ENCODE measurements at regions not wholly inside any gene's neighbourhood (a gene's known extent, or its start where the extent isn't known, plus 50 kb on each side); places are given as distances from the start of the nearest gene placed in this dataset.

DNA sequence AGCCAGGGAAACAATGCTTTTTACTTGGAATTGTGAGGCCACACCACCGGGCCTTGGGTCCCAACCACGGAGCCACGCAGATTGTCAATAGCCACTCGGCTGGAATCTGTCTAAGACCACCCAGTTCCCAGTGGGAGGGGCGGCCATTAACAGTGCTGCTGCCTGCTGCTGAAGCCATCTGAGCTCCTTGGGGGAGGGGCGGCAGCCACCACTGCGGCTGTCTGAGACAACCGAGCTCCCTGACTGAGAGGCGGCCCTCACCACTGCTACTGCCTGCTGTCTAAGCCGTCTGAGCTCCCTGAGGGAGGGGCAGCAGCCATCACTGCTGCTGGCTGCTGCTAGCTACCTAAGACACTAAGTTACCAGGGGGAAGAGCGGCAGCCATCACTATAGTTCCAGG, 64.3 kb downstream of the DMRTA2 start:
- no peak for DNase-seq (ENCODE audit: low read depth in 2 of 2)

DNA sequence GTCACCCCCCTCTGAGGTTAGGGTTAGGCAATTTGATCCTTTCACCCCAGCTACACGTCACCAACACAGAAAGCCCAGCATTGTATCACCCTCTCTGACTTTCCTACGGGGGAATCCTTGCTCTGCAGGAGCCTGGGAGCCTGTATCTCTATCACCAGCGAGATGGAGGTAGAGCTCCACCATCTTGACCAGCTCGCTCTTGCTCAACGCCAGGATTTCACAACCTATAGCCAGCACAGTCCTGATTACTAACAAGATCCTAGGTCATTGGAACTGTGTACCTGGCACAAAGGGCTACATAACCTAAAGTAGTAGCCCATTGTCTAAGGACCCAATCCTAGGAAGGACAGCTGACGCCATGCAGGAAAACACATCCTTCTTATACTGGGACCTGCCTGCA, 66.1 kb downstream of the DMRTA2 start:
- DNase-seq (ENCODE audit: low read depth in 2 of 2) = no peak

GRCh38 chr1:50354813-50355212, 68.4 kb downstream of the DMRTA2 start:
- no peak for DNase-seq (ENCODE audit: low read depth in 2 of 2)

GRCh38 chr1:50352428-50352827, 70.8 kb downstream of the DMRTA2 start:
- no peak for DNase-seq (ENCODE audit: low read depth in 2 of 2)

- no peak for DNase-seq (ENCODE audit: low read depth in 2 of 2)
Measured at GRCh38 chr1:50350868-50351267, 72.4 kb downstream of the DMRTA2 start.

GRCh38 chr1:50350421-50350820, 72.8 kb downstream of the DMRTA2 start:
- DNase-seq (ENCODE audit: low read depth in 2 of 2) = no peak

GRCh38 chr1:50349242-50349565, 74.0 kb downstream of the DMRTA2 start:
- no peak for DNase-seq (ENCODE audit: low read depth in 2 of 2)

DNA sequence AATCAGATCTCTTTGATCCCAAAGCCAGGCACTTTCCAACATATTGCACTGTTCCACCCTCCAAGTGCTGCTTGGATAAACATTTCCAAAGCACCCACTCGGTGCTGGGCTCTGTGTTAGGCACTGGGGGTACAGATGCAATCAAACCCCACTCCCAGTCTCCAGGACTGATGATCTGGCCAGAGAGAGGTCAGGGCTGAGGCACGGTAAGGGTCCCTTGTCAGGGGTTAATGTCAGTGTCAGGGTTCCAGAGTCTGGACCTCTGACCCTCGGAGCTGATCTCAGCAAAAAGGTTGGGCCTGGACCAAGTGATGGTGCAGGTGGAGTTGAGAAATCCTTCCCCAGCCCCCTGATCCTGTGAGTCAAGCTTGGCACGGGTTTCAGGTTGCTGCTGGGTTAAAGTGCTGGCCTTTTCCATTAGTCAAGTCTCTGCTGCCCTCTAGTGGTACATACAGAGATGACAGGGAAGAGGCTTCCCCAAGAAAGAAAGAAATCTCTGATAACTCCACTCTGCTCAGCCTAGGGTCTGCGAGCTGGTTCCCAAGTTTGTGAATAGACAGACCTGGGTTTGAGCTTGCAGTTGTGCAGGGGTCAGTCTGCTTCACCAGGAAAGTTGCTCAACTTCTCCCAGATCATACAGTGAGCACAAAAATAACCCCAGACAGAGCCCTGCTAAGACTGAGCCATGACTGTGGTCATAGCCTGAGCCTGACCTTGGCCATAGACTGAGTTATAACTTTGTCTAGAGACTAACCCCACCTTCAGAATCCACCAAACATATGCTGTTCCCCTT, 74.6 kb downstream of the DMRTA2 start:
- peak in 1 of 2 donors; percentile 4 for DNase-seq (ENCODE audit: low read depth in 2 of 2)

DNA sequence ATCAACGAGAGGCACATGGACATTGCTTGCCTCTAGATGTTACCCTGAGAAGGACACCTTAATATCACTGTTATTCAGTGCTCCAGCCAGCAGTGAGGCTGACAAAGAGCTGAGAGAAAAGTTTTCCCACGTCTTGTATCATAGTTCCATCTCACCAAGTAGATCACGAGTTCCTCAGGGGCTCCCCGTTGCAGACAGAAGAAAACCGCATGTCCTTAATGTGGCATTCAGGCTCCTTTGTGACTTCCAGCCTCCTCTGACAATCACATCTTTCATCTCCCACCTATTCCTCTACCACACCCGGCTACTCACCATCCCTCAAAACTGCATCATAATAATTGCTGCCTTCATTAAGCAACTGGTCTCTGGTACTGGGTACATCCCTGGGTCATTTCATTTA, 75.3 kb downstream of the DMRTA2 start:
- no peak for DNase-seq (ENCODE audit: low read depth in 2 of 2)

DNA sequence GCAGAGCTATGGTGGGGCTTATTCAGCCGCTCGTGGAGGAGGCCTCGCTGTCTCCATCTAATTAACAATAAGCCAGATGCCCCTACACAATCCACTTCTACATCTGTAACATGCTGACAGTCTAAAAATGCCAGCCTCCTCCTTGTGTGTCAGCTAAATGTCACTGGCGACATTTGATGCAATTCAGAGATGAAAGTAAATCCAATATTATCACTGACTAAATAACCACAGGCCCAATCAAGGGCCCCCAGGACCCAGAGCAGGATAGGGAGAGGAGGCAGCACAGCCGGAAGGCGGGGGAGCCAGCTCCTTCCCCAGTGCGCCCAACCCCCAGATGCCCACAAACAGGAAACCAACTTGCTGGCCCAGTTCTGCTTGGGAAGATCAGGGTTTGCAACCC, 76.6 kb downstream of the DMRTA2 start:
- no peak for DNase-seq (ENCODE audit: low read depth in 2 of 2)

DNA sequence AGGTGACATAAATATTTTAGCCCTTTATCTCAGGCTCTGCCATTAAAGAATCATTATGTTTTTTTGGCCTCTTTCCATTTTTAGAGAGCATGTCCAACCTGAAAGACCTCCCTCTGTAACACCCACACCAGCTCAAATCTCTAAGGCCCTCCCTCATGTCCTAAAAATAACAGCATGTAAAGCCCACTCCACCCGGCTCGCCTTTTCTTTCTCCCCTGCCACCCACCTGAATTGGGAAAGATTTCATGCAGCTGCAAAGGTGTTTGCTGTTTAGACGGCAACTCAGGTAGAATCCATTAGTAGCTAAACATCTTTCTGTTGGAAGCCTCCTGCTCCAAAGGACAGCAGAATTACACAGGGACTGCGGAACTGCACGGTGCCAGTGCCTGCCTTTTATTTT, 79.9 kb downstream of the DMRTA2 start:
- no peak for DNase-seq (ENCODE audit: low read depth in 2 of 2)

- no peak for DNase-seq (ENCODE audit: low read depth in 2 of 2)
Measured at GRCh38 chr1:50342525-50342924, 80.7 kb downstream of the DMRTA2 start.

- DNase-seq (ENCODE audit: low read depth in 2 of 2) = no peak
Measured at GRCh38 chr1:50335036-50335435, 88.2 kb downstream of the DMRTA2 start.

- DNase-seq (ENCODE audit: low read depth in 2 of 2) = peak; percentile 42 to 43
Measured at GRCh38 chr1:50333595-50333974, 89.7 kb downstream of the DMRTA2 start.

DNA sequence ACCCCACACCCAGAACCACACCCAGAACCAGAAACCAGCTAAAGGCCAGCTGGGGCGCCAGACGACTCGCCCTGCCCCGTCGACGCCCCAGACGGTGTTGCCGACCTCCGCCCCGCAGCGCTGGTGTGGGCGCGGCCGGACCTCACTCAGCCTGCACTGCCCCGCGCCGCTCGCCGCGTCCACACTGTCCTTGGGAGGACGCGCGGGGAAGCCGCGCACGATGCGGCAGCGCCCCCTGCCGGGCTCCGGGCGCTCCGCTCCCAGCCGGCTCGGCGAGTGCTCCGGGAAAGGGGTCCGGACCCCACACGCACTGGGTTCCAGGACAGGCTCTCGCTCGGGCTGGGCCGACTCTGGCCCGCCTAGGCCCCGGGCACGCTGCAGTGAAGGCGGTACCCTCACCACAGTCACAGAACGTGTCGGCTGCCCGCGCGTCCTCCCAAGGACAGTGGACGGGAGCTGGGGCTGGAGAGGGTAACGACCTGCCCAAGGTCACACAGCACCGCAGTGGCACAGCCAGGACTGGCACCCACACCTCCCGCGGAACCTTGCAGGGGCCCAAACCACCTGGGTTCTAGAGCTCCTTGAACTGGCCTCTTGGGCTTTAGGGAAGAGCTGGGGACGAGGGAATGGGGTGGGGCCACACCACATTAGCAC, 90.2 kb downstream of the DMRTA2 start:
- peak; percentile 42 to 45 for DNase-seq (ENCODE audit: low read depth in 2 of 2)

DNA sequence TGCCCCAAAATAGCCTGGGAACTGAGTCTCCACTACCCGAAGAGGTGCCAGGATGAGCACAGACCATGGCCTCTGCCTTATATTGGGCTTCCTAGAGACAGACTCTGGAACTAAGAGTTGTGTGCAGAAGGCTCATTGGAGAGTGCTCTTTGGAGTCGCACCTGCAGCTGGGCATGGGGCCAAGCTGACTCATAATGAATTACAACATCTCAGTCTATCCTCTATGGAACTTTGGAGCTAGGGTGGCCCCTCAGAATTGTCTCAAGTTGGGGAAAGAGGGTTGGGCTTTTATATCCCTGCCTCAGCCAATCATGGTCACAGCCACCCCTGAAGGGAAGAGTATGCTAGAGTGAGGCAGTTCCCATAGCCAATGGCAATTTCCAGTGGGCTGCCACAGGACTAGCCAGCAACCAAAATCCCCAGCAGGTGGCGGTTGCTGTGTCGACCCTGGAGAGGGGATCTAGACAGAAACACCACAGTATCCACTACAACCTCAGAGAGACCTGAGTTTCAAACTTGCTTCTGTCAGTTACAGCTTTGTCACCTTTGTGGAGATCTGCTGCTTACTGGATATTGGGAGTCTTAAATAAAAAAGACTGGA, 93.8 kb downstream of the DMRTA2 start:
- no peak for DNase-seq (ENCODE audit: low read depth in 2 of 2)

GRCh38 chr1:50328552-50328951, 94.7 kb downstream of the DMRTA2 start:
- DNase-seq (ENCODE audit: low read depth in 2 of 2) = no peak

- no peak for DNase-seq (ENCODE audit: low read depth in 2 of 2)
Measured at GRCh38 chr1:50326026-50326425, 97.2 kb downstream of the DMRTA2 start.

- DNase-seq (ENCODE audit: low read depth in 2 of 2) = no peak
Measured at GRCh38 chr1:50322579-50322978, 100.7 kb downstream of the DMRTA2 start.

- DNase-seq (ENCODE audit: low read depth in 2 of 2) = no peak
Measured at GRCh38 chr1:50318428-50318827, 104.8 kb downstream of the DMRTA2 start.

DNA sequence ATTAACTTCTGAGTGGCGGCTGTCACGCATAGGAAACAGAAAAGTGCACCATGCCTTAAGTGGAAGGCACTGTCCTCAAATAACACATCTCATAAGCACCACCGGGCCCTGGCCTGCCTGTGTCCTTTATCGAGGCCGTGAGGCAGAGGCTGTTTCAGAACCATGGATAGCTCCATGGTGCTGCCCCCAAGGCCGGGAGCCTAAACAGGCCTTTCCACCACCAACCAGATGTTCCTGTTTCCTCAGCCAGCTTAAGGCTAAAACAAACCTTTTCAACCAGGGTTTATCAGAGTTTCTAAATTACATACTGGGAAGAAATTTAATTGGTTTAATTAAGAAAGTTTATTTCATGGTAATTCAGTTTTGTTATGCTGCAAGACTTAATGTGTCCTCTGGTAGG, 114.4 kb downstream of the DMRTA2 start:
- DNase-seq (ENCODE audit: low read depth in 2 of 2) = no peak

DNA sequence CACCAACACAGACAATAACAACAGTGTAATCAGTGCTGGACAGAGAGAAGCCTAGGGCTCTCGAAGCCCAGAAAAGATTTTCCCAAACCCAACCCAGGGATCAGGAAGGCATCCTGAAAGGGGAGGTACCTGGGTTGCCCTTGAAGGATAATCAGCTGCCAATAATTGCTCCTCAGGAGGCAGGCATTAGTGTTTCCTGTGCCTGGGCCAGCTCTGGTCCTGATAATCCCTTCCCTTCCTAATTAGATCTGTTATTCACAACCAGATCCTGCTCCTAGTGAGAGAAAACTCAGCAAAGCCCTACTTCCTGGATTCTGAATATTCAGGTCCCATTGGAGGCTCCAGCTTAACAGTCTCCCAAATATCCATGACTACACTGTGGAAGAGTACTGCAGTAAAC, 117.4 kb downstream of the DMRTA2 start:
- no peak for DNase-seq (ENCODE audit: low read depth in 2 of 2)

- no peak for DNase-seq (ENCODE audit: low read depth in 2 of 2)
Measured at GRCh38 chr1:50300297-50300696, 122.9 kb downstream of the DMRTA2 start.

Measured in stimulated activated CD8-positive, alpha-beta memory T cell treated with anti-CD3 and anti-CD28 coated beads, Interleukin-2, amount 100 ng/mL, for 48 hours (primary cell).